ENCODE measurements at regions not wholly inside any gene's neighbourhood (a gene's known extent, or its start where the extent isn't known, plus 50 kb on each side); places are given as distances from the start of the nearest gene placed in this dataset.

DNA sequence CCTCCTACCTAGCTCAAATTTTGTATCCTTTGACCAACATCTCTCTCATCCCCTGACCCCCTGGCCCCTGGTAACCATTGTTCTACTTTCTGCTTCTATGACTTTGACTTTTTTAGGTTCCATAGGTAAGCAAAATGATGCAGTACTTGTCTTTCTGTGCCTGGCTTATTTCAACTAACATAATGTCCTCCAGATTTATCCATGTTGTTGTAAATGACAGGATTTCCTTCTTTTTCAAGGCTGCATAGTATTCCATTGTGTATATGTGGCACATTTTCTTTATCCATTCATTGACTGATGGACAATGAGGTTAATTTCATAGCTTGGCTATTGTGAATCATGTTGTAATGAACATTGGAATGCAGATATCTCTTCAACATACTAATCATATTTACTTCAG lies 170.1 kb downstream of the DPY19L2 start:
- dilution Hi-C loops (cut with MboI; ENCODE audit: extremely low pct_ligation_motif_present, low sequenced_read_pairs) = no loop called here
- no peak for FAIRE-seq
- no peak overlapping the region for H3K27ac ChIP-seq (ENCODE audit: control insufficient read depth, insufficient read depth, low read length)

DNA sequence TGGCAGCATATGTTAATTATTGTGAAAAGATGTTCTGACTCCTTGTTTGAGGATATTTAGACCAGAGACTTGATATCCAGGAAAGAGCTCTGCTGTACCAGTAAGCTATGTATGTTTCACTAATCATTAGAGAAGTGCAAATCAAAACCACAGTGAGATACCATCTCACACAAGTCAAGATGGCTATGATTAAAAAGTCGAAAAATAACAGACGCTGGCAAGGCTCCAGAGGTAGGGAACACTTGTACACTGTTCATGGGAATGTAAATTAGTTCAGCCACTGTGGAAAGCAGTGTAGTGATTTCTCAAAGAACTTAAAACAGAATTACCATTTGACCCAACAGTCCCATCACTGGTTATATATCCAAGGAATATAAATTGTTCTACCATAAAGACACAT lies 171.6 kb downstream of the DPY19L2 start:
- dilution Hi-C loops (cut with MboI; ENCODE audit: extremely low pct_ligation_motif_present, low sequenced_read_pairs) = no loop called here
- FAIRE-seq = no peak

More for the DNA sequence above, 170.1 kb downstream of the DPY19L2 start:
- no peaks in the 10 kb centered on the region for H3K4me1 ChIP-seq (ENCODE audit: control insufficient read depth, extremely low read depth, insufficient read depth, low read length)
- no peaks in the 10 kb centered on the region for H3K9me3 ChIP-seq (ENCODE audit: control insufficient read depth, low read depth, low read length)
- H2AFZ ChIP-seq (ENCODE audit: control insufficient read depth, low read length) = no peak overlapping the region
- no peaks in the 10 kb centered on the region for H3K27me3 ChIP-seq (ENCODE audit: control insufficient read depth, extremely low read depth, insufficient read depth, low read length)
- H4K20me1 ChIP-seq (ENCODE audit: control insufficient read depth, extremely low read depth, insufficient read depth, low read length) = no peaks in the 10 kb centered on the region
- H3K9ac ChIP-seq (ENCODE audit: control insufficient read depth, extremely low read depth, insufficient read depth, low read length) = no peak overlapping the region
- DNase-seq (ENCODE audit: low read depth, low spot score) = no peak
- no peaks in the 10 kb centered on the region for H3K79me2 ChIP-seq (ENCODE audit: control insufficient read depth, insufficient read depth, low read length)
- no peak overlapping the region for H3K4me3 ChIP-seq (ENCODE audit: control insufficient read depth in 2 of 3, extremely low read depth in 1 of 3, insufficient read depth in 2 of 3, low read depth in 1 of 3, low read length in 3 of 3)
- no peak overlapping the region for H3K4me2 ChIP-seq (ENCODE audit: control insufficient read depth, extremely low read depth, insufficient read depth, low read depth, low read length)
- no peaks in the 10 kb centered on the region for H3K9me1 ChIP-seq (ENCODE audit: control insufficient read depth, extremely low read depth, insufficient read depth, low read length)
- no peaks in the 10 kb centered on the region for H3K36me3 ChIP-seq (ENCODE audit: control insufficient read depth in 2 of 2, extremely low read depth in 1 of 2, insufficient read depth in 2 of 2, low read length in 2 of 2)
- no peak for TF ChIP-seq EZH2 (IDR thresholded peaks at IDR 0.05; ENCODE audit: low read length)
- TF ChIP-seq CTCF (optimal IDR thresholded peaks at IDR 0.05 in 1 of 3, IDR thresholded peaks at IDR 0.05 in 1 of 3, conservative IDR thresholded peaks at IDR 0.05 in 1 of 3; ENCODE audit: extremely low read depth in 1 of 3, insufficient read depth in 2 of 3, low read length in 3 of 3) = no peak

More for the DNA sequence above, 171.6 kb downstream of the DPY19L2 start:
- Histone ChIP-seq H3K4me3 (ENCODE audit: control insufficient read depth in 2 of 3, extremely low read depth in 1 of 3, insufficient read depth in 2 of 3, low read depth in 1 of 3, low read length in 3 of 3) (no peak overlapping the region), H3K27me3 (ENCODE audit: control insufficient read depth, extremely low read depth, insufficient read depth, low read length) (no peaks in the 10 kb centered on the region), H3K9me1 (ENCODE audit: control insufficient read depth, extremely low read depth, insufficient read depth, low read length) (no peaks in the 10 kb centered on the region), H3K9ac (ENCODE audit: control insufficient read depth, extremely low read depth, insufficient read depth, low read length) (no peak overlapping the region), H2AFZ (ENCODE audit: control insufficient read depth, low read length) (no peak overlapping the region), H3K9me3 (ENCODE audit: control insufficient read depth, low read depth, low read length) (no peaks in the 10 kb centered on the region), H3K36me3 (ENCODE audit: control insufficient read depth in 2 of 2, extremely low read depth in 1 of 2, insufficient read depth in 2 of 2, low read length in 2 of 2) (no peaks in the 10 kb centered on the region), H3K4me1 (ENCODE audit: control insufficient read depth, extremely low read depth, insufficient read depth, low read length) (no peaks in the 10 kb centered on the region), H3K4me2 (ENCODE audit: control insufficient read depth, extremely low read depth, insufficient read depth, low read depth, low read length) (no peak overlapping the region), H3K27ac (ENCODE audit: control insufficient read depth, insufficient read depth, low read length) (no peak overlapping the region), H4K20me1 (ENCODE audit: control insufficient read depth, extremely low read depth, insufficient read depth, low read length) (no peaks in the 10 kb centered on the region), H3K79me2 (ENCODE audit: control insufficient read depth, insufficient read depth, low read length) (no peaks in the 10 kb centered on the region)
- TF ChIP-seq EZH2 (IDR thresholded peaks at IDR 0.05; ENCODE audit: low read length) = no peak
- TF ChIP-seq CTCF (optimal IDR thresholded peaks at IDR 0.05 in 1 of 3, IDR thresholded peaks at IDR 0.05 in 1 of 3, conservative IDR thresholded peaks at IDR 0.05 in 1 of 3; ENCODE audit: extremely low read depth in 1 of 3, insufficient read depth in 2 of 3, low read length in 3 of 3) = no peak
- no peak for DNase-seq (ENCODE audit: low read depth, low spot score)
